Stimulated activated CD4-positive, alpha-beta T cell treated with anti-CD3 and anti-CD28 coated beads, Interleukin-12 subunit alpha, Interleukin-12 subunit beta, amount 100 ng/mL, for 4 hours (primary cell): ENCODE measurements at regions not wholly inside any gene's neighbourhood (a gene's known extent, or its start where the extent isn't known, plus 50 kb on each side); places are given as distances from the start of the nearest gene placed in this dataset.

Experiments
- DNase-seq: peaks from one replicate; pipeline ENCODE4 v3.0.0-alpha.2; 2020

DNA sequence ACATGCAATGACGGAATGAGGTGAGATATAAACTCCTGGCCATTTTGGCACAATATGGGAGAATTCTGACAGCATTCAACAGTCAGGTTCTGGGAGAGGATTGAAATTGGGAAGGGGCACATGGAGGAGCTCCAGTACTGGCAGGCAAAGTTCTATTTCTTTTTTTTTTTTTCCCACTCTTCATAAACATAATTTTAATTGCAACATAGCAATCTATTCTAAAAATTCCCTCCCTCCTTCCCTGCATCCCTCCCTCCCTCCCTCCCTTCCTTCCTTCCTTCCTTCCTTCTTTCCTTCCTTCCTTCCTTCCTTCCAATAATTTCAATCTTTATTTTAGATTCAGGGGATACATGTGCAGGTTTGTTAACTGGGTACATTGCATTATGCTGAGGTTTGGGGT, 93.2 kb downstream of the PTCSC3 start:
- DNase-seq, result no peak

GRCh38 chr14:36078080-36078479, 98.4 kb downstream of the PTCSC3 start:
- no peak for DNase-seq

GRCh38 chr14:36076197-36076596, 100.3 kb downstream of the PTCSC3 start:
- no peak for DNase-seq

- no peak for DNase-seq
Observed at GRCh38 chr14:36075203-36075602, 101.3 kb downstream of the PTCSC3 start.

DNA sequence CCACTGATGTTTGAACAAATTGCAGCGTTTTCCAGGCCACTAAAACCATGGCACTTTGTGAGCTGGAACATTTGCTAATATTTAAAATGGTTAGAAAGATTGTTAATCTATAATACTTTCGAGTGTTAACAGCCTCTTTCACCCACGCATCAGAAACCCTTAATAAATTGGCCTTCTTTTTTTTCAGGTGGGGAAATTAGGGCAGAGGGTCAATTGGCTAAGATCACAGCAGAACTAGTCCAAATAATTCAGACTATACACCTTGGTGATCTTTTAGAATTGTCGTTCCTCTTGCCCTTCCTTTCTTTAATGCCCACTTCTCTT, 105.8 kb downstream of the PTCSC3 start:
- no peak for DNase-seq

DNA sequence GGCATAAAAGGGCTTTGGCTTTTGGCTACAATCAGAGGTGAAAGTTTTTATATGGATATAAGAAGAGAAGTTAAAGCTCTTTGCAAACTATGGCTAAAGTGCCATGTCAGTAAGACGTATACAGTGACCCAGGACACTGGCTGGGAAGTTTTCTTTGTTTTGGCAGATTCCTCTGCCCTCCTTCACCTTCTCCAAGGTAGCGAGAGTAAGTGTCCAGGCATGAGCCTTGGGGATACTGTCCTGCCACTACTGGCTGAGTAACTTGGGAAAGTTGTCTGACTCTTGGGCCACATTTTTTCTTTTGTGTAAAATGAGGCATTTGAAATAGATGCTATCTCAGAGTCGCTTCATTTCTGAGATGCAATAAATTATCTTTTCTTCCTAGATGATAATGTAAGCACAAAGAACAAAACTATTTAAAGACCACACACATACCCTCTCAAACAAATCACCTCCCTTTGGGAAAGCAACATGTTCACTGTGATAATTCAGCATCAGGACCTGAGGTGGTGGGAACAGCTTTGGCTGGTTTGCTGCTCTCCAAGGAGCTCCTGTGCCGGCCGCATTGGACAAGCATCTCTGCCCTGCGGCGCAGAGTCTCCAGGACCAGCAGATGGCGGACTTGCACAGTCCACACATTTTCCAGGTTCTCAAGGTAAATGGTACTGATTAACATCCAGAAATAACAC, 106.3 kb downstream of the PTCSC3 start:
- peak; percentile 21 for DNase-seq

DNA sequence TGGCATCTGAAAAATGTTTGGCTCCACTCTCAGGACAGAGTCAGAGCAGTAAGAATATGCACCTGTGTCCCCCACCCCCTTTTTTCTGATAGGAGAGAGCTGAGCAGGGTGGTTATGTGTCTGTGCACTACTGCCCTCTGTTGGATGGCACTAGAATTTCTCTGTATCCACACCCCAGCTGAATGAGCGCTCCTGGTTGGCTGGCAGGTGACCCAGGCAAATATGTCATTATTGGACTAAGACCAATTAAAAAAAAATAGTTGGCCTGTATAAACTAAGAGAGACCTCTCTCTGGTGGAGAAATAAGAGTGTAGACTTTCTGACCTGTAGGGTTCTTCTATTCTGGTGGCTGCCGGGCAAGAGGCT, 107.0 kb downstream of the PTCSC3 start:
- DNase-seq, result peak; percentile 8

- DNase-seq, result no peak
Observed at GRCh38 chr14:36068777-36069534, 107.6 kb downstream of the PTCSC3 start.

DNA sequence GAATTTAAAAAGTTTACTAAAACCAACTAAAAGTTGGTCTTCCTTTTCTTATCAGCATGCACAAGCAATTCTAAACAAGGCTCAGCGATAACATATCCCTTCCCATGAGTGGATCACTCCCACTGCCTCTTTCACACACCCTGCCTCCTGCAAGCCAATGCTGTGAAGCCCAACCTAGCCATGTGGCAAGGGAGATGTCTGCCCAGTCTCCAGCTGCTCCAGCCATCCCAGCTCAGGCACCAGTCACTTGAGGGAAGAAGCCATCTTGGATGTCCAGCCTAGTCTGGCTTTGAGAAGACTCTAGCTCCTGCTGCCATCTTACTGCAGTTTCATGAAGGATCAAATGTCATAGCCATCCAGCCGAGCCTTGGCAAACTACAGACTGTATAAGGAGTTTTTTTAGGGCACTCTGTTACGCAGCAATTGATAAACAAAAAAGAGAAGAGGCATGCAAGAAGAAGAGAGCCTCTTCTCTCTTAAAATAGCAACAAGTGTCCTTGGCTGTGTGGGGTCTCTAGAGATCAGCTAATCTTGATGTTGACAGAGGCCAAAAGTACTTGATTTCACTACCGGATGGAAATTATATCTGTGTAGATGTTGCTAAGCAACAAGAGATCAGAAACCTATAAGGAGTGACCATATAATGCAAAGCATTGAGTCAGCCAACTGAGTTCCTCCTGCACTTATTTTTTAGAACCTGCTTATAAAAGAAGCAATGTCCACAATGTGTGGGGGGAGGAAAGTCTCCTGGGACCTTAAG, 108.9 kb downstream of the PTCSC3 start:
- DNase-seq, result no peak

DNA sequence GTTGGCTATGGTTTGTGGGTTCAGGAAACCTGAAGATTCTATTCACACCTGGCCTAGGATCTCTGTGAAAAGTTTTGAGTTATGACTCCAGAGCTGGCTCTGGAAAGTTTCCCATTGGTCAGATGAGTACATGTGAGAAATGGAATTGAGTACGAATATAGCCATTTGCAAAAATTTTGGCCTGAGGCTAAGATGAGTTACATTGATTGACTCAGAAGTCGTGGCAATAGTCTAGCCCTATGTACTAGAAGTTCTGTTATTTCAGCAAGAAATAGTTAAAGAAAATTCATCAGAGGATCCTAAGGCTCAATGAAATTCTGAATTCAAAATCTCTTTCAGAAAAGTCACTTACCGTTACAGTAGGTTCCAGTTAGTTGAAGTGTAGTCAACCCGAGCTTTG, 109.9 kb downstream of the PTCSC3 start:
- no peak for DNase-seq

DNA sequence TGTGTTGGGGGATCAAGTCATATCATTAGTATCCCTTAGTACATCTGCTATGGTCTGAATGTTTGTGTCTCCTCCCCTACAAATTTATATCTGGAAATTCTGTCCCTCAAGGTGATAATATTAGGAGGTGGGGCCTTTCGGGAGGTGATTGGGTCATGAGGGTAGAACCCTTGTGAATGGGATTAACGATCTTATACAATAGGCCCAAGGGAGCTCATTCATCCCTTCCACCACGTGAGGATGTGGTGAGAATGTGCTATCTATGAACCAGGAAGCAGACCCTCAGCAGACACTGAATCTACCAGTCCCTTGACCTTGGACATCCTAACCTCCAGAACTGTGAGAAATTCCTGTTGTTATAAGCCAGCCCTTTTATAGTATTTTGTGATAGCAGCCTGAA, 110.7 kb downstream of the PTCSC3 start:
- DNase-seq, result no peak

- DNase-seq, result no peak
Observed at GRCh38 chr14:36059531-36059930, 117.0 kb downstream of the PTCSC3 start.

- DNase-seq, result no peak
Observed at GRCh38 chr14:36057452-36058116, 118.9 kb downstream of the PTCSC3 start.

GRCh38 chr14:36056845-36057244, 119.7 kb downstream of the PTCSC3 start:
- DNase-seq, result no peak

DNA sequence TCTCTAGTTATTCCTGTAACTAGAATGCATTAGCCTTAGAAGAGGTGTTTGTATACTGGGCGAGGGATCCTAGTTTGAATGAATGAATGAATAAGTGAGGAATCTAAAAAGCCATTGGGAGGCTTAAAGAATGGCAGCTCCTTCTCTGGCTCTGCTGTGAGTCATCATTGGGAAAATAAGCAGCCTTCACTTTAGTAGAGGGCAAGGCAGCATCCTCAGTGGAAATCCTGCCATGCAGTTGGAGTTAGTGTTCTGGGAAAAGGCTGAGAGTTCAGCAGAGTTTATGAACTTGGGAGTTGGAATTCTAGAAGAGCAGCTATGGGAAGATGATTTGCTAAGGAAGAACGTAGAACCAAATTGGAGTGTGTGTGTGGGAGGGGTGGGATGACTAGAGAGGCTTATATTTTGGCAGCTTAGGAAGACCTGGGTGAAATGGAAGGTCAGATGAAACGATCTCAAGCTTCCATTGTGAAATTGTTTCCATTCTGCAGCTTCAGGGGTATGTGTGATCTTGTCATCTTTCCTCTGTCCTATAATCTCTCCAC, 120.8 kb downstream of the PTCSC3 start:
- no peak for DNase-seq

GRCh38 chr14:36055052-36055378, 121.5 kb downstream of the PTCSC3 start:
- no peak for DNase-seq

DNA sequence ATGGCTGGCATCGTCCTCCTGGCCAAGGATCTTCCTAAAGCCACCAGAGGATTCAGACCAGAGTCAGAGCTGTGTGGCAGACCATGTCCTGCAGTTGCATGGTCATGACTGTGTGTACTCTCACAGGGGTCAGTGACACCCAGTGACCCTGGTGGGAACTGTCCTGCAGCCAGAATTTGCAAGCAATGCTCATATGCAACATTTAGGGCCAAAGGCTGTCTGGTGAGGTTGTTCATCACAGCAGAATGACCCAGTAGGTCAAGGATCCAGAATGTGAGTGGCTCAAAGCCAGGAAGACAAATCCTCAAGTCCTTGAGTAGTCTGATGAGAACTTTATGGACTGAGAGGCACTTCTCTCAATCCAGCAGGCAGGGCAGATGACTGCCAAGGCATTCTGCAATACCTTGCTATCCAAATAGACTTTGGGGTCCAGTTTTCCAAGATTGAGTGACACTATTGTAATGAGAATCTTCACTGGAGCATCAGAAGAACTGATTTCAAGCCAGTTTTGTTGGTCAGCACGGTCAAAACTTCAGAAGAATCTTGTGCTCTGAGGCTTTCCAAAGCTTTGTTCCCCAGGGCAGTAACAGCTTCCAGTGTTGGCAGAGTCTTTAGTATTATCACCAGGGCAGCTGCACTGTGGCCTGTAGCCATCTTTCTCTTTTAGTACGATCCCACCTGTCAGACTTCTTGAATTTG, 122.0 kb downstream of the PTCSC3 start:
- DNase-seq, result no peak

GRCh38 chr14:36052681-36053080, 123.8 kb downstream of the PTCSC3 start:
- no peak for DNase-seq

DNA sequence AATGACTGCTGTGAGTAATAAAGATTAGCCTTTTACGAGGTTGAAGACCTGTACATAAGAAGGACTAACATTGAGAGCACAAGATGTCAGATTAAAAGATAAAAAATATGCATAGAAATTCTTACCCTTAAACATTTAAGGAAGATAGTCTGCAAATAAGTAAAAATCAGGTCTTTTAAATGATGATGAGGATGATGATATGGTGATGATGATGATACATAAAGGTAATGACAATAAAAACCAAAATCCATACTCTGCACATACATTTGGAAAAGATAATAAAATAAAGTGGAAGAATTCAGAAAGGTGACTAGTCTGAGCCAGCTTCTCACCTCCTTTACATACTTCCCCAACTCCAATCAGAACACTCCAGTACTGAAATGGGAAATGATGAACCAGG, 124.5 kb downstream of the PTCSC3 start:
- DNase-seq, result no peak

- no peak for DNase-seq
Observed at GRCh38 chr14:36048667-36049066, 127.9 kb downstream of the PTCSC3 start.

DNA sequence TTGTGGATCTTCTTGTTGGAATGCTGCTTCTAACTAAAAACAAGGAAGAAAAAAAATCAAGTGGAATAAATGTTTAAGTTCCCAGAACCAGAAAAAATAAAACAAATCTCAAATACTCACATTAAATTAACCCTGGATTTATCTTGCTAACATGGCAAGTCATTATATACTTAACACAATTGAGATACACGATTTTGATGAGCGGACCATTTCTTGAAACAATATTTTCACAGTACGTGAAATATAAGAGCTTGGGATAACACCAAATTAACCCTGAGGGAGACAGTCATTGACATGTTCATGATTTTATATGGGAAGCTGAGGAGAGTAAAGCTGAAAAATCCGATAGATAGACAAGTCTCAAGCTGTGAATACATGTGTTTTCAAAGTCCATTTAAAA, 128.6 kb downstream of the PTCSC3 start:
- DNase-seq, result no peak

DNA sequence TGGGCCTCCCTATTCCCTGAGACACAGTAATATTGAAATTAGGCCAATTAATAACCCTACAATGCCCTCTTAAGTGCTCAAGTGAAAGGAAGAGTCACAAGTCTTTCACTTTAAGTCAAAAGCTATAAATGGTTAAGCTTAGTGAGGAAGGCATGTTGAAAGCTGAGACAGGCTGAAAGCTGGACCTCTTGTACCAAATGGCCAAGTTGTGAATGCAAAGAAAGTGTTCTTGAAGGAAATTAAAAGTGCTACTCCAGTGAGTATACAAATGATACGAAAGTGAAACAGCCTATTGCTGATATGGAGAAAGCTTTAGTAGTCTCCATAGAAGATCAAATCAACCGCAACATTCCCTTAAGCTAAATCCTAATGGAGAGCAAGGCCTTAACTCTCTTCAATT, 140.8 kb downstream of the PTCSC3 start:
- no peak for DNase-seq

DNA sequence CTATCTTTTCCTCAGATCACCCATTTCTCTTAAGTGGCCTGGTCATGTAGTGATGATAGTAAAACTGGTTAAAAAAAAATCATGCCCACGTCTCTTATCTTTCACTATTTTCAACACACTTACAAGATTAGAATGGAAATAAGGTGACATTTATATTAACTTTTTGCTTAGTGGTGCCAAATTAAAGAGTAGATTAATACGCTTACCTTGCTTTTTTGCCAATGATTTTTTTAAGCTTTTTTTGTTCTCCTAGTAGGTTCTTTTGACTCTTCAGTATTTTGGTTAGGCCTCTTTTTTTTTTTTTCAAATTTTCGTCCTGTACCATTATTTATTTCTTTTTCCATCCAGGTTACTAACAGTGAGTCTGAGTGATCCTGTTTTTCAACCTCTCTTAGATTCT, 147.9 kb downstream of the PTCSC3 start:
- DNase-seq, result no peak
